HG02610 (cell line): ENCODE measurements at regions not wholly inside any gene's neighbourhood (a gene's known extent, or its start where the extent isn't known, plus 50 kb on each side); places are given as distances from the start of the nearest gene placed in this dataset.
"Not testable (repeated sequence)": the region's sequence is repeated elsewhere in the genome, so short reads cannot be mapped to it uniquely, and the experiment has no call there.

Experiments
- ATAC-seq: cut with Tn5 transposase; IDR thresholded peaks from one replicate; pipeline ENCODE4 v1.9.1; 2021; ENCODE audit warnings: mild to moderate bottlenecking, moderate library complexity; ENCODE audit not compliant: unreplicated experiment

GRCh38 chr16:79377082-79377481 is 223.5 kb downstream of the MAF start:
- ATAC-seq = not testable (repeated sequence)

- ATAC-seq = no peak
Measured at GRCh38 chr16:79375351-79375750, 225.2 kb downstream of the MAF start.

- no peak for ATAC-seq
Measured at GRCh38 chr16:79372503-79373184, 227.9 kb downstream of the MAF start.

GRCh38 chr16:79370736-79371135 is 229.8 kb downstream of the MAF start:
- ATAC-seq = no peak

GRCh38 chr16:79369796-79370195 is 230.7 kb downstream of the MAF start:
- ATAC-seq = no peak

GRCh38 chr16:79367822-79368221 is 232.7 kb downstream of the MAF start:
- no peak for ATAC-seq

GRCh38 chr16:79366635-79367034 is 233.9 kb downstream of the MAF start:
- ATAC-seq = no peak

- no peak for ATAC-seq
Measured at GRCh38 chr16:79365702-79366101, 234.8 kb downstream of the MAF start.

GRCh38 chr16:79363484-79363883 is 237.1 kb downstream of the MAF start:
- no peak for ATAC-seq

- no peak for ATAC-seq
Measured at GRCh38 chr16:79363035-79363434, 237.5 kb downstream of the MAF start.

- ATAC-seq = no peak
Measured at GRCh38 chr16:79362300-79362970, 238.1 kb downstream of the MAF start.

GRCh38 chr16:79361132-79361751 is 239.3 kb downstream of the MAF start:
- no peak for ATAC-seq

- ATAC-seq = no peak
Measured at GRCh38 chr16:79360267-79360666, 240.3 kb downstream of the MAF start.

- ATAC-seq = no peak
Measured at GRCh38 chr16:79359082-79359481, 241.5 kb downstream of the MAF start.

GRCh38 chr16:79358188-79358587 is 242.3 kb downstream of the MAF start:
- no peak for ATAC-seq

GRCh38 chr16:79355600-79356358 is 244.8 kb downstream of the MAF start:
- ATAC-seq = no peak

GRCh38 chr16:79351927-79352326 is 248.6 kb downstream of the MAF start:
- ATAC-seq = no peak

GRCh38 chr16:79349803-79350202 is 250.7 kb downstream of the MAF start:
- ATAC-seq = no peak

GRCh38 chr16:79348521-79349306 is 251.8 kb downstream of the MAF start:
- no peak for ATAC-seq

- ATAC-seq = no peak
Measured at GRCh38 chr16:79347277-79347676, 253.3 kb downstream of the MAF start.

GRCh38 chr16:79339863-79340262 is 260.7 kb downstream of the MAF start:
- no peak for ATAC-seq
